Suprapubic skin (tissue), 4 donors: ENCODE measurements at regions not wholly inside any gene's neighbourhood (a gene's known extent, or its start where the extent isn't known, plus 50 kb on each side); places are given as distances from the start of the nearest gene placed in this dataset.

ENCODE experiments used
- DNase-seq, 2 donors: peaks; one replicate each; pipeline ENCODE4 v3.0.0-alpha.2; 2019; ENCODE audit warnings: low spot score in 2 of 2
- H3K27ac ChIP-seq: fragments of 200-600 bp; sonication (generic); one replicate; pipeline ENCODE4 v1.5.1; 2019
- H3K27me3 ChIP-seq: fragments of 200-600 bp; sonication (generic); one replicate; pipeline ENCODE4 v1.5.1; 2019
- H3K36me3 ChIP-seq: fragments of 200-600 bp; sonication (generic); one replicate; pipeline ENCODE4 v1.5.1; 2019
- H3K4me1 ChIP-seq: fragments of 200-600 bp; sonication (generic); one replicate; pipeline ENCODE4 v1.5.1; 2019
- H3K4me3 ChIP-seq: fragments of 200-600 bp; sonication (generic); one replicate; pipeline ENCODE4 v1.5.1; 2019; ENCODE audit warnings: mild to moderate bottlenecking
- H3K9me3 ChIP-seq: fragments of 200-600 bp; sonication (generic); one replicate; pipeline ENCODE4 v1.5.1; 2019
- CTCF ChIP-seq, 2 donors: fragments of 200-600 bp in 1 of 2; fragments of 450-650 bp in 1 of 2; sonication (generic) in 1 of 2; IDR thresholded peaks; one replicate each; pipeline ENCODE4 v1.5.1; 2016 to 2019; ENCODE audit warnings: antibody characterized with exemption in 2 of 2, mild to moderate bottlenecking in 1 of 2, moderate library complexity in 1 of 2
- EP300 ChIP-seq: sonication (generic); formaldehyde crosslinking; IDR thresholded peaks from one replicate; pipeline ENCODE4 v1.6.1; 2017; ENCODE audit warnings: antibody characterized with exemption
- POLR2A ChIP-seq, 2 donors: fragments of 450-650 bp; IDR thresholded peaks; one replicate each; pipeline ENCODE4 v1.6.1; 2017; ENCODE audit warnings: antibody characterized with exemption in 2 of 2, mild to moderate bottlenecking in 2 of 2, moderate library complexity in 2 of 2
- POLR2AphosphoS5 ChIP-seq, 3 donors: sonication (generic); formaldehyde crosslinking; IDR thresholded peaks; one replicate each; pipeline ENCODE4 v1.6.1; 2017; ENCODE audit warnings: antibody characterized with exemption in 3 of 3
- WGBS: methylation state at CpG from one replicate; pipeline ENCODE4 v1.1.5; 2018; 5-methylcytosine and 5-hydroxymethylcytosine counted together

DNA sequence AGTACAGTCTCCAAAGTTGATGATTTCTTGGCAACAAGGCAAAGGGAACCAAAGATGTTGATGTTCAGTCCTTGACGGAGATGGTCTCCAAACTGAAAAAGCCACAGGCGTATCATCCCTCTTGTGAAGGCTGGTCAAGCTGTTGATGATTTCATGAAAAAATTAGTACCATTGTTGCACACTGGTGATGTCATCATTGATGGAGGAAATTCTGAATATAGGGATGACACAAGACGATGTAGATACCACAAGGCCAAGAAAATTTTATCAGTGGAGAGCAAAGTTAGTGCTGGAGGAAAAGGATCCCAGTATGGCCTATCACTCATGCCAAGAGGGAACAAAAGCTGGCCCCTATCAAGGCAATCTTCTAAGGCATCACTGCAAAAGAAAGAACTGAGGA is 88.7 kb upstream of the KRR1 start:
- DNase-seq, result no peak
- Histone ChIP-seq H3K27me3 (no peaks in the 10 kb centered on the region), H3K27ac (no peak overlapping the region), H3K9me3 (no peaks in the 10 kb centered on the region), H3K4me1 (no peaks in the 10 kb centered on the region), H3K36me3 (no peaks in the 10 kb centered on the region), H3K4me3 (no peak overlapping the region)
- TF ChIP-seq POLR2A (IDR thresholded peaks at IDR 0.05) (no peak), CTCF (IDR thresholded peaks at IDR 0.05) (no peak), EP300 (no peak), POLR2AphosphoS5 (IDR thresholded peaks at IDR 0.05) (no peak)
- WGBS, result 94% methylated on average over 3 of the region's 3 CpGs

DNA sequence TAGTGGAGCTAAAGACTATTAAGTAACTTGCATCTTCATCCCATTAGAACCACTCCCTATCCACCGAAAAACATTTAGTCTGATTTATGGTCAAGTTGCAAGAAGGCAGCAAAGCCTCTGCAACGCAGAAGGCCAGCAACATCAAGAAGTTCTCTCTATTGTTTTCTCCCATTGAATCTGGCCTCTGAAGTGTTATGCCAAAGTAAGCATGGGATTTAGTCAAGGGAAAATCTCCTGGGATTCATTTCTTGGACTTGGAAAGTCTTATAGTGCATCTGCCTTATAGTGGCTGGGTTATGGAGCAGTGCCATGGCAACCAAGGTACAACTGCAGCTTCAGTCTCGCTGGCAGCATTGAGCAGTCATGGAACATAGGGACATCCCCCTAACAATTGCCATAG is 87.7 kb upstream of the KRR1 start:
- no peaks in the 10 kb centered on the region for H3K9me3 ChIP-seq
- no peak overlapping the region for H3K4me3 ChIP-seq
- WGBS, result 68% methylated on average over 3 of the region's 3 CpGs
- no peaks in the 10 kb centered on the region for H3K4me1 ChIP-seq
- no peak for DNase-seq
- no peaks in the 10 kb centered on the region for H3K36me3 ChIP-seq
- TF ChIP-seq EP300 (no peak), POLR2A (IDR thresholded peaks at IDR 0.05) (no peak), POLR2AphosphoS5 (IDR thresholded peaks at IDR 0.05) (no peak), CTCF (IDR thresholded peaks at IDR 0.05) (no peak)
- no peak overlapping the region for H3K27ac ChIP-seq
- H3K27me3 ChIP-seq, result no peaks in the 10 kb centered on the region

DNA sequence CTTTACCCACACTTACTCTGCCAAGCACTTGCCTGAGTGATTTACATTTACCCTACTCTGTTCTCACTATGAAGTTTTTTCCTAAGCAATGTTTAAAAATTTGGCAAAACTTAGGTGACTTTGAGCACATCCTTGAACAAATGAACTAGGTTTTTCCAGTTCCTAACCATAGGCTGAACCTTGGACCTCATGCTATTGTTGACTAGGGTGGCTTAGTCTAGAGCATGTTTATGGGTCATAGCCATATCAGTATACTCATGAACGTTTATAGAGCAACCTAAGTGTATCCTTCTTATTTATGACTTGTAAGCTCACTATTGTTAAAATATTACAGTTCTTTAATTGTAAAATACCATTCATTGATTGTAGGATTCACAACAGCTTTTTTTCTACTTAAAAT is 85.0 kb upstream of the KRR1 start:
- H3K27ac ChIP-seq, result no peak overlapping the region
- H3K27me3 ChIP-seq, result no peaks in the 10 kb centered on the region
- no peak for DNase-seq
- H3K4me3 ChIP-seq, result no peak overlapping the region
- 72% methylated on average over 1 of the region's 1 CpG for WGBS
- no peak for TF ChIP-seq POLR2AphosphoS5 (IDR thresholded peaks at IDR 0.05)
- no peak for TF ChIP-seq EP300
- no peak for TF ChIP-seq CTCF (IDR thresholded peaks at IDR 0.05)
- no peak for TF ChIP-seq POLR2A (IDR thresholded peaks at IDR 0.05)
- no peaks in the 10 kb centered on the region for H3K9me3 ChIP-seq
- no peaks in the 10 kb centered on the region for H3K36me3 ChIP-seq
- no peaks in the 10 kb centered on the region for H3K4me1 ChIP-seq

GRCh38 chr12:75592638-75593335 is 81.4 kb upstream of the KRR1 start:
- Histone ChIP-seq H3K4me1 (no peaks in the 10 kb centered on the region), H3K9me3 (no peaks in the 10 kb centered on the region), H3K36me3 (no peaks in the 10 kb centered on the region), H3K27ac (no peak overlapping the region), H3K27me3 (no peaks in the 10 kb centered on the region), H3K4me3 (no peak overlapping the region)
- no peak for DNase-seq
- no peak for TF ChIP-seq EP300
- no peak for TF ChIP-seq POLR2A (IDR thresholded peaks at IDR 0.05)
- no peak for TF ChIP-seq POLR2AphosphoS5 (IDR thresholded peaks at IDR 0.05)
- TF ChIP-seq CTCF (IDR thresholded peaks at IDR 0.05), result no peak
- WGBS, result 92% methylated on average over 3 of the region's 3 CpGs

DNA sequence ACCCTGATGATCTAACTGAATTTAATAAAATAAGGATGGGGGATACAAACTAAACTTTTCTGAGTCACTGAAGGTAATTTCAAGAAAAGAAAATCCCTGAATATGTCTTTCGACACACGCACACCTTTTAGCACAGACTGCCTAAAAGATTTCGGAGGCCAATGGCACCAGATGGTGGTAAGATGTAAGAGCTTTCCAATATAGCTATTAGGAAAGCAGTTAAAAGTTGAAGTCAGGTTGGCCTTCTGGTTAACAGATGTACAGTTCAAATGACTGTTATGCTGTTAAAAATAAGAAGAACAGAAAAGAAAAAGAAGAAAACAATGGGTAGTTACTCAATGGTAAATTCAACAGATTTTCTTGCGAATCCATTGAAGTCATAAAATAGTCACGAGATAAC is 80.7 kb upstream of the KRR1 start:
- Histone ChIP-seq H3K27me3 (no peaks in the 10 kb centered on the region), H3K9me3 (no peaks in the 10 kb centered on the region), H3K4me3 (no peak overlapping the region), H3K4me1 (no peaks in the 10 kb centered on the region), H3K27ac (no peak overlapping the region), H3K36me3 (no peaks in the 10 kb centered on the region)
- 84% methylated on average over 5 of the region's 5 CpGs for WGBS
- DNase-seq, result no peak
- TF ChIP-seq EP300, result no peak
- no peak for TF ChIP-seq CTCF (IDR thresholded peaks at IDR 0.05)
- no peak for TF ChIP-seq POLR2A (IDR thresholded peaks at IDR 0.05)
